ENCODE measurements at regions not wholly inside any gene's neighbourhood (a gene's known extent, or its start where the extent isn't known, plus 50 kb on each side); places are given as distances from the start of the nearest gene placed in this dataset.

GRCh38 chr12:123037791-123038190, 57.3 kb downstream of the ARL6IP4 start:
- H3K36me3 Mint-ChIP-seq (ENCODE audit: low read depth): no peaks in the 10 kb centered on the region
- no peak for TF ChIP-seq CTCF (IDR thresholded peaks at IDR 0.05)
- H3K9me3 Mint-ChIP-seq: no peaks in the 10 kb centered on the region
- H3K4me1 Mint-ChIP-seq (ENCODE audit: low read depth): peaks cover 21% of the 10 kb centered on the region
- H3K4me3 Mint-ChIP-seq: no peak overlapping the region
- H3K27ac Mint-ChIP-seq: no peak overlapping the region
- peaks cover 29% of the 10 kb centered on the region for H3K27me3 Mint-ChIP-seq (ENCODE audit: insufficient read depth)
- DNase-seq: no peak

- H3K27me3 Mint-ChIP-seq (ENCODE audit: insufficient read depth): peaks cover 29% of the 10 kb centered on the region
Measured at GRCh38 chr12:123036466-123037285, 56.2 kb downstream of the ARL6IP4 start.

GRCh38 chr12:123035841-123036240, 55.4 kb downstream of the ARL6IP4 start:
- DNase-seq: no peak
- H3K27ac Mint-ChIP-seq: no peak overlapping the region
- peaks cover 37% of the 10 kb centered on the region for H3K27me3 Mint-ChIP-seq (ENCODE audit: insufficient read depth)
- H3K4me1 Mint-ChIP-seq (ENCODE audit: low read depth): peaks cover 8% of the 10 kb centered on the region
- no peak overlapping the region for H3K4me3 Mint-ChIP-seq
- H3K36me3 Mint-ChIP-seq (ENCODE audit: low read depth): no peaks in the 10 kb centered on the region
- H3K9me3 Mint-ChIP-seq: no peaks in the 10 kb centered on the region
- no peak for TF ChIP-seq CTCF (IDR thresholded peaks at IDR 0.05)

More at GRCh38 chr12:123036466-123037285, 56.2 kb downstream of the ARL6IP4 start:
- H3K27ac Mint-ChIP-seq: no peak overlapping the region
- no peak for TF ChIP-seq CTCF (IDR thresholded peaks at IDR 0.05)
- no peak for DNase-seq
- no peaks in the 10 kb centered on the region for H3K36me3 Mint-ChIP-seq (ENCODE audit: low read depth)
- no peaks in the 10 kb centered on the region for H3K9me3 Mint-ChIP-seq
- H3K4me3 Mint-ChIP-seq: no peak overlapping the region
- peaks cover 10% of the 10 kb centered on the region for H3K4me1 Mint-ChIP-seq (ENCODE audit: low read depth)

GRCh38 chr12:123034865-123035264, 54.4 kb downstream of the ARL6IP4 start:
- Mint-ChIP-seq H3K4me1 (ENCODE audit: low read depth) (peaks cover 8% of the 10 kb centered on the region), H3K9me3 (no peaks in the 10 kb centered on the region), H3K36me3 (ENCODE audit: low read depth) (no peaks in the 10 kb centered on the region), H3K27ac (no peak overlapping the region; the same call in 1 of the 2 replicates), H3K4me3 (no peak overlapping the region), H3K27me3 (ENCODE audit: insufficient read depth) (peaks cover 38% of the 10 kb centered on the region)
- peak; percentile 27; the same call in 1 of the 2 replicates for TF ChIP-seq CTCF (IDR thresholded peaks at IDR 0.05)
- DNase-seq: peak; percentile 58

GRCh38 chr12:123034022-123034541, 53.6 kb downstream of the ARL6IP4 start:
- peaks cover 41% of the 10 kb centered on the region for H3K27me3 Mint-ChIP-seq (ENCODE audit: insufficient read depth)
- no peak for TF ChIP-seq CTCF (IDR thresholded peaks at IDR 0.05)
- H3K36me3 Mint-ChIP-seq (ENCODE audit: low read depth): no peaks in the 10 kb centered on the region
- no peak for DNase-seq
- no peaks in the 10 kb centered on the region for H3K9me3 Mint-ChIP-seq
- peaks cover 8% of the 10 kb centered on the region for H3K4me1 Mint-ChIP-seq (ENCODE audit: low read depth)
- no peak overlapping the region for H3K4me3 Mint-ChIP-seq
- H3K27ac Mint-ChIP-seq: no peak overlapping the region
